Astrocyte (in vitro differentiated cells and primary cell): ENCODE measurements at regions not wholly inside any gene's neighbourhood (a gene's known extent, or its start where the extent isn't known, plus 50 kb on each side); places are given as distances from the start of the nearest gene placed in this dataset.

Experiments used
- CTCF ChIP-seq: IDR thresholded peaks from 2 replicates; pipeline ENCODE4 v1.5.1; 2011; ENCODE audit warnings: low read depth, mild to moderate bottlenecking, inconsistent platforms, low read length, moderate library complexity; ENCODE audit not compliant: insufficient read depth
- EZH2 ChIP-seq: IDR thresholded peaks from 2 replicates; pipeline ENCODE4 v1.6.1; 2012; ENCODE audit warnings: mild to moderate bottlenecking, low read length, inconsistent platforms; ENCODE audit not compliant: insufficient read depth

- TF ChIP-seq EZH2 (no peak), CTCF (no peak)
Measured at GRCh38 chr1:75989121-75989520, 56.9 kb upstream of the ASB17 start.
